ENCODE measurements at regions not wholly inside any gene's neighbourhood (a gene's known extent, or its start where the extent isn't known, plus 50 kb on each side); places are given as distances from the start of the nearest gene placed in this dataset.

- H2AFZ ChIP-seq (ENCODE audit: low read length), result no peak overlapping the region
- TF ChIP-seq EZH2 (optimal IDR thresholded peaks at IDR 0.05; ENCODE audit: low read depth, low read length) (no peak), EZH2phosphoT487 (IDR thresholded peaks at IDR 0.05; ENCODE audit: low read length) (no peak)
- TF ChIP-seq, protein P1, sequence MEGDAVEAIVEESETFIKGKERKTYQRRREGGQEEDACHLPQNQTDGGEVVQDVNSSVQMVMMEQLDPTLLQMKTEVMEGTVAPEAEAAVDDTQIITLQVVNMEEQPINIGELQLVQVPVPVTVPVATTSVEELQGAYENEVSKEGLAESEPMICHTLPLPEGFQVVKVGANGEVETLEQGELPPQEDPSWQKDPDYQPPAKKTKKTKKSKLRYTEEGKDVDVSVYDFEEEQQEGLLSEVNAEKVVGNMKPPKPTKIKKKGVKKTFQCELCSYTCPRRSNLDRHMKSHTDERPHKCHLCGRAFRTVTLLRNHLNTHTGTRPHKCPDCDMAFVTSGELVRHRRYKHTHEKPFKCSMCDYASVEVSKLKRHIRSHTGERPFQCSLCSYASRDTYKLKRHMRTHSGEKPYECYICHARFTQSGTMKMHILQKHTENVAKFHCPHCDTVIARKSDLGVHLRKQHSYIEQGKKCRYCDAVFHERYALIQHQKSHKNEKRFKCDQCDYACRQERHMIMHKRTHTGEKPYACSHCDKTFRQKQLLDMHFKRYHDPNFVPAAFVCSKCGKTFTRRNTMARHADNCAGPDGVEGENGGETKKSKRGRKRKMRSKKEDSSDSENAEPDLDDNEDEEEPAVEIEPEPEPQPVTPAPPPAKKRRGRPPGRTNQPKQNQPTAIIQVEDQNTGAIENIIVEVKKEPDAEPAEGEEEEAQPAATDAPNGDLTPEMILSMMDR (IDR thresholded peaks at IDR 0.05; ENCODE audit: low read length), result no peak
Measured at GRCh38 chr16:9318764-9319163, 227.3 kb downstream of the HAPSTR1 start.

DNA sequence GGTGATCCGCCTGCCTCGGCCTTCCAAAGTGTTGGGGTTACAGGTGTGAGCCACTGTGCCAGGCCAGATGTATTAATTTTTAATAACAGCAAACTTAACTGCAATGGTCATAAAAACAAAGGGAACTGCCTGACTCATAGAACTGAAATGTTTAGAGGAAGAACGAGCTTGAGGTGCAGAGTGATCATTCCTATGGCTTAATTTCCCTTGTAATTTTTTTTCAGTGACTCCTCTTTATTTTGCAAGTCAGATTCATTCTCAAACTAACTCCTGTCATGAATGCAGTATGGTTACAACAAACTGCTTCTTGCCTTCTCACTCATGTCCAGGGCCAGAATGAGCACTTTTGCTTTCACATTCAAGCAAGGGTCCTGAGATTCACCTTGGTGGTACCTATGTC, 231.3 kb downstream of the HAPSTR1 start:
- no peaks in the 10 kb centered on the region for H3K4me1 ChIP-seq (ENCODE audit: low read length)
- H3K9me2 ChIP-seq (replicated peaks; ENCODE audit: insufficient read depth, low read length), result no peaks in the 10 kb centered on the region
- H3K9ac ChIP-seq (ENCODE audit: low read length), result no peak overlapping the region
- no peak overlapping the region for H3K27ac ChIP-seq (ENCODE audit: low read length)
- H3K9me3 ChIP-seq (replicated peaks; ENCODE audit: insufficient read depth, low read length), result no peaks in the 10 kb centered on the region
- H3F3A ChIP-seq (ENCODE audit: insufficient read depth, low read length), result no peaks in the 10 kb centered on the region
- no peak for DNase-seq
- no peaks in the 10 kb centered on the region for H3K79me2 ChIP-seq (ENCODE audit: low read length)
- H4K20me1 ChIP-seq (ENCODE audit: insufficient read depth, low read length), result no peaks in the 10 kb centered on the region
- no peak overlapping the region for H3K4me3 ChIP-seq (ENCODE audit: low read length)
- H3K36me3 ChIP-seq (replicated peaks; ENCODE audit: insufficient read depth, low read length), result no peaks in the 10 kb centered on the region
- H3K4me2 ChIP-seq (ENCODE audit: low read depth, low read length), result no peak overlapping the region
- no peaks in the 10 kb centered on the region for H3K27me3 ChIP-seq (replicated peaks; ENCODE audit: insufficient read depth, low read length)
- no peak overlapping the region for H2AFZ ChIP-seq (ENCODE audit: low read length)
- TF ChIP-seq, protein P1 (IDR thresholded peaks at IDR 0.05; ENCODE audit: low read length), result no peak
- TF ChIP-seq EZH2 (optimal IDR thresholded peaks at IDR 0.05; ENCODE audit: low read depth, low read length) (no peak), EZH2phosphoT487 (IDR thresholded peaks at IDR 0.05; ENCODE audit: low read length) (no peak)

More at GRCh38 chr16:9318764-9319163, 227.3 kb downstream of the HAPSTR1 start:
- Histone ChIP-seq H3K4me1 (ENCODE audit: low read length) (no peaks in the 10 kb centered on the region), H3K9me3 (replicated peaks; ENCODE audit: insufficient read depth, low read length) (no peaks in the 10 kb centered on the region), H3K9ac (ENCODE audit: low read length) (no peak overlapping the region), H3K4me3 (ENCODE audit: low read length) (no peak overlapping the region), H4K20me1 (ENCODE audit: insufficient read depth, low read length) (no peaks in the 10 kb centered on the region), H3K4me2 (ENCODE audit: low read depth, low read length) (no peak overlapping the region), H3F3A (ENCODE audit: insufficient read depth, low read length) (no peaks in the 10 kb centered on the region), H3K27ac (ENCODE audit: low read length) (no peak overlapping the region), H3K9me2 (replicated peaks; ENCODE audit: insufficient read depth, low read length) (no peaks in the 10 kb centered on the region), H3K79me2 (ENCODE audit: low read length) (no peaks in the 10 kb centered on the region), H3K36me3 (replicated peaks; ENCODE audit: insufficient read depth, low read length) (no peaks in the 10 kb centered on the region), H3K27me3 (replicated peaks; ENCODE audit: insufficient read depth, low read length) (no peaks in the 10 kb centered on the region)
- DNase-seq, result no peak

DNA sequence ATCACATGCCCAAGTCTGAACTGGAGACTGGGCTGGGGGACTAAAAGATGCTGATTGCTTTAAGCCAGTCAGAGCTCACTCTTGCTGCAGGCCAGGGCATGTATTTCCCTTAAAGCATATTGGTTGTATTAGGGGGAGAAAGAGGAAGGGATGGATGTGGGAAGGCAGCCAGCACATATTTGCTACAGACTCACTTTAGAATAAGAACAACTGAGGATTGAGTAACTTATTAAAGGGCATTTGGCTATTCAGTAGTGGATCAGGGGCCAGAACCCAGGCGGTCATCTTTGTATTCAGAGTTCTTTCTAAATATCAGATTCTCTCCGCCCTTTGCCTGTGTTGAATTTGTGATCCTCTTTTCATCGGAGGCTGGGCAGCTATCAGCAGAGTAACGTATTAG, 231.7 kb downstream of the HAPSTR1 start:
- Histone ChIP-seq H2AFZ (ENCODE audit: low read length) (no peak overlapping the region), H3K36me3 (replicated peaks; ENCODE audit: insufficient read depth, low read length) (no peaks in the 10 kb centered on the region), H3F3A (ENCODE audit: insufficient read depth, low read length) (no peaks in the 10 kb centered on the region), H3K4me1 (ENCODE audit: low read length) (no peaks in the 10 kb centered on the region), H4K20me1 (ENCODE audit: insufficient read depth, low read length) (no peaks in the 10 kb centered on the region), H3K4me2 (ENCODE audit: low read depth, low read length) (no peak overlapping the region), H3K27me3 (replicated peaks; ENCODE audit: insufficient read depth, low read length) (no peaks in the 10 kb centered on the region), H3K27ac (ENCODE audit: low read length) (no peak overlapping the region), H3K79me2 (ENCODE audit: low read length) (no peaks in the 10 kb centered on the region), H3K4me3 (ENCODE audit: low read length) (no peak overlapping the region), H3K9ac (ENCODE audit: low read length) (no peak overlapping the region), H3K9me2 (replicated peaks; ENCODE audit: insufficient read depth, low read length) (no peaks in the 10 kb centered on the region), H3K9me3 (replicated peaks; ENCODE audit: insufficient read depth, low read length) (no peaks in the 10 kb centered on the region)
- TF ChIP-seq EZH2 (optimal IDR thresholded peaks at IDR 0.05; ENCODE audit: low read depth, low read length) (no peak), EZH2phosphoT487 (IDR thresholded peaks at IDR 0.05; ENCODE audit: low read length) (no peak)
- TF ChIP-seq, protein P1 (IDR thresholded peaks at IDR 0.05; ENCODE audit: low read length), result no peak
- no peak for DNase-seq
